ENCODE measurements at regions not wholly inside any gene's neighbourhood (a gene's known extent, or its start where the extent isn't known, plus 50 kb on each side); places are given as distances from the start of the nearest gene placed in this dataset.

- no peak for DNase-seq
- Histone ChIP-seq H3K4me3 (no peak overlapping the region), H3K27ac (no peak overlapping the region), H3K27me3 (no peaks in the 10 kb centered on the region), H3K9me3 (no peaks in the 10 kb centered on the region), H3K4me1 (no peaks in the 10 kb centered on the region), H3K36me3 (no peaks in the 10 kb centered on the region)
- intact Hi-C loops (cut with DNase I; ENCODE audit: low total_unique reads), result no loop called here
- no peak for TF ChIP-seq CTCF (IDR thresholded peaks at IDR 0.05)
These were observed 100.2 kb upstream of the OPRM1 start for GRCh38 chr6:153938876-153939275.

- DNase-seq, result no peak
- H3K4me1 ChIP-seq, result no peaks in the 10 kb centered on the region
- no peak overlapping the region for H3K27ac ChIP-seq
- intact Hi-C loops (cut with DNase I; ENCODE audit: low total_unique reads), result no loop called here
- H3K27me3 ChIP-seq, result no peaks in the 10 kb centered on the region
- TF ChIP-seq CTCF (IDR thresholded peaks at IDR 0.05), result no peak
- no peak overlapping the region for H3K4me3 ChIP-seq
- no peaks in the 10 kb centered on the region for H3K9me3 ChIP-seq
- no peaks in the 10 kb centered on the region for H3K36me3 ChIP-seq
These were observed 107.6 kb upstream of the OPRM1 start for GRCh38 chr6:153931431-153931830.

- no peak overlapping the region for H3K27ac ChIP-seq
- no peaks in the 10 kb centered on the region for H3K9me3 ChIP-seq
- no peak for DNase-seq
- H3K36me3 ChIP-seq, result no peaks in the 10 kb centered on the region
- no peak overlapping the region for H3K4me3 ChIP-seq
- no peaks in the 10 kb centered on the region for H3K27me3 ChIP-seq
- H3K4me1 ChIP-seq, result no peaks in the 10 kb centered on the region
- TF ChIP-seq CTCF (IDR thresholded peaks at IDR 0.05), result no peak
- intact Hi-C loops (cut with DNase I; ENCODE audit: low total_unique reads), result no loop called here
These were observed 111.2 kb upstream of the OPRM1 start for GRCh38 chr6:153927867-153928266.

- no peaks in the 10 kb centered on the region for H3K36me3 ChIP-seq
- no peaks in the 10 kb centered on the region for H3K27me3 ChIP-seq
- DNase-seq, result no peak
- no peaks in the 10 kb centered on the region for H3K9me3 ChIP-seq
- intact Hi-C loops (cut with DNase I; ENCODE audit: low total_unique reads), result no loop called here
- no peak overlapping the region for H3K27ac ChIP-seq
- TF ChIP-seq CTCF (IDR thresholded peaks at IDR 0.05), result no peak
- H3K4me3 ChIP-seq, result no peak overlapping the region
- H3K4me1 ChIP-seq, result no peaks in the 10 kb centered on the region
These were observed 140.5 kb upstream of the OPRM1 start for GRCh38 chr6:153898360-153899059.

- H3K9me3 ChIP-seq, result peaks cover 0 to 3% (median 0%) of the 10 kb centered on the region in 3 donors
- no peak overlapping the region for H3K27ac ChIP-seq
- no peak overlapping the region for H3K4me3 ChIP-seq
- intact Hi-C loops (cut with DNase I; ENCODE audit: low total_unique reads), result no loop called here
- DNase-seq, result no peak
- TF ChIP-seq CTCF (IDR thresholded peaks at IDR 0.05), result no peak
- H3K4me1 ChIP-seq, result no peaks in the 10 kb centered on the region
- H3K27me3 ChIP-seq, result no peaks in the 10 kb centered on the region
- no peaks in the 10 kb centered on the region for H3K36me3 ChIP-seq
These were observed 156.6 kb upstream of the OPRM1 start for GRCh38 chr6:153882411-153882810.

GRCh38 chr6:153873541-153873940, 165.5 kb upstream of the OPRM1 start:
- H3K36me3 ChIP-seq, result no peaks in the 10 kb centered on the region
- no peaks in the 10 kb centered on the region for H3K27me3 ChIP-seq
- intact Hi-C loops (cut with DNase I; ENCODE audit: low total_unique reads), result no loop called here
- no peaks in the 10 kb centered on the region for H3K9me3 ChIP-seq
- no peak for DNase-seq
- H3K4me3 ChIP-seq, result no peak overlapping the region
- H3K27ac ChIP-seq, result no peak overlapping the region
- no peaks in the 10 kb centered on the region for H3K4me1 ChIP-seq
- TF ChIP-seq CTCF (IDR thresholded peaks at IDR 0.05), result no peak
